WTC11 (cell line): ENCODE measurements at regions not wholly inside any gene's neighbourhood (a gene's known extent, or its start where the extent isn't known, plus 50 kb on each side); places are given as distances from the start of the nearest gene placed in this dataset.

Experiments
- ATAC-seq: fragments of 200-7000 bp; cut with Tn5 transposase; 2 replicates; pipeline ENCODE4 v1.10.0; 2021; ENCODE audit warnings: mild to moderate bottlenecking, moderate library complexity
- CTCF ChIA-PET: fragments of 300-600 bp; sonication (Branson Sonifier 250); formaldehyde crosslinking; loops from one replicate; lab custom pipeline; 2021; ENCODE audit warnings: antibody characterized with exemption; lab: Charles Lee
- POLR2A ChIA-PET: fragments of 350-600 bp; sonication (Branson Sonifier 250); formaldehyde crosslinking; loops from one replicate; lab custom pipeline; 2021; ENCODE audit warnings: antibody characterized with exemption; lab: Charles Lee
- DNase-seq: peaks from one replicate; pipeline ENCODE4 v3.0.0; 2021; ENCODE audit warnings: low spot score
- H3K27ac Mint-ChIP-seq: 2 replicates; pipeline ENCODE4 v1.8.0; 2021; ENCODE audit warnings: mixed read lengths
- H3K27me3 Mint-ChIP-seq: 2 replicates; pipeline ENCODE4 v1.8.0; 2021; ENCODE audit warnings: low read depth, mild to moderate bottlenecking, moderate library complexity, mixed read lengths
- H3K36me3 Mint-ChIP-seq: 2 replicates; pipeline ENCODE4 v1.8.0; 2021; ENCODE audit warnings: mixed read lengths
- H3K4me1 Mint-ChIP-seq: 2 replicates; pipeline ENCODE4 v1.8.0; 2022; ENCODE audit warnings: mixed read lengths
- H3K4me3 Mint-ChIP-seq: 2 replicates; pipeline ENCODE4 v1.8.0; 2021; ENCODE audit warnings: mild to moderate bottlenecking, moderate library complexity, mixed read lengths
- H3K9me3 Mint-ChIP-seq: 2 replicates; pipeline ENCODE4 v1.8.0; 2021; ENCODE audit warnings: mixed read lengths
- ATF1 ChIP-seq: sonication (generic); formaldehyde crosslinking; IDR thresholded peaks from 2 replicates; pipeline ENCODE4 v1.8.1; 2023; ENCODE audit warnings: mild to moderate bottlenecking, moderate library complexity, missing genetic modification reagents
- ATF3 ChIP-seq: sonication (generic); formaldehyde crosslinking; conservative IDR thresholded peaks from 2 replicates; pipeline ENCODE4 v1.8.1; 2022; ENCODE audit warnings: mild to moderate bottlenecking, missing genetic modification reagents
- E2F5 ChIP-seq: sonication (generic); formaldehyde crosslinking; IDR thresholded peaks from 2 replicates; pipeline ENCODE4 v1.8.1; 2022; ENCODE audit warnings: mild to moderate bottlenecking, moderate library complexity, missing genetic modification reagents
- FOXP4 ChIP-seq: sonication (generic); formaldehyde crosslinking; IDR thresholded peaks from 2 replicates; pipeline ENCODE4 v1.8.0; 2022; ENCODE audit warnings: mild to moderate bottlenecking, missing genetic modification reagents
- GTF2I ChIP-seq: fragments of 250-450 bp; sonication (Bioruptor Pico); conservative IDR thresholded peaks from 2 replicates; pipeline ENCODE4 v1.4.0; 2021; ENCODE audit warnings: mild to moderate bottlenecking
- IRF1 ChIP-seq: sonication (generic); formaldehyde crosslinking; IDR thresholded peaks from 2 replicates; pipeline ENCODE4 v1.8.0; 2023; ENCODE audit warnings: missing genetic modification reagents
- IRF2 ChIP-seq: sonication (generic); formaldehyde crosslinking; IDR thresholded peaks from 2 replicates; pipeline ENCODE4 v1.8.0; 2022; ENCODE audit warnings: low read depth, missing genetic modification reagents, borderline replicate concordance
- KAT7 ChIP-seq: sonication (generic); formaldehyde crosslinking; IDR thresholded peaks from 2 replicates; pipeline ENCODE4 v1.8.1; 2023; ENCODE audit warnings: missing genetic modification reagents, mild to moderate bottlenecking, borderline replicate concordance
- MAX ChIP-seq: sonication (generic); formaldehyde crosslinking; IDR thresholded peaks from 2 replicates; pipeline ENCODE4 v1.8.0; 2022; ENCODE audit warnings: mild to moderate bottlenecking, missing genetic modification reagents
- MYBL2 ChIP-seq: sonication (generic); formaldehyde crosslinking; IDR thresholded peaks from 2 replicates; pipeline ENCODE4 v1.8.1; 2023; ENCODE audit warnings: mild to moderate bottlenecking, moderate library complexity, missing genetic modification reagents
- NR2C2 ChIP-seq: sonication (generic); formaldehyde crosslinking; IDR thresholded peaks from 2 replicates; pipeline ENCODE4 v1.8.0; 2022; ENCODE audit warnings: mild to moderate bottlenecking, missing genetic modification reagents
- NR3C1 ChIP-seq: sonication (generic); formaldehyde crosslinking; conservative IDR thresholded peaks from 2 replicates; pipeline ENCODE4 v1.8.1; 2023; ENCODE audit warnings: low read depth, mild to moderate bottlenecking, missing genetic modification reagents
- OVOL2 ChIP-seq: fragments of 250-450 bp; sonication (Bioruptor Pico); IDR thresholded peaks from 2 replicates; pipeline ENCODE4 v1.9.0; 2021; ENCODE audit warnings: mild to moderate bottlenecking, borderline replicate concordance
- PRRX2 ChIP-seq: fragments of 250-450 bp; sonication (Bioruptor Pico); IDR thresholded peaks from 2 replicates; pipeline ENCODE4 v1.8.0; 2021; ENCODE audit warnings: mild to moderate bottlenecking
- SOX15 ChIP-seq: fragments of 250-450 bp; sonication (Bioruptor Pico); IDR thresholded peaks from 2 replicates; pipeline ENCODE4 v1.9.0; 2021; ENCODE audit warnings: mild to moderate bottlenecking
- TCF7 ChIP-seq: sonication (generic); formaldehyde crosslinking; IDR thresholded peaks from 2 replicates; pipeline ENCODE4 v1.8.0; 2022; ENCODE audit warnings: mild to moderate bottlenecking, low read depth, missing genetic modification reagents, moderate library complexity
- ZNF425 ChIP-seq: fragments of 250-450 bp; sonication (Bioruptor Pico); conservative IDR thresholded peaks from 2 replicates; pipeline ENCODE4 v1.9.0; 2021; ENCODE audit warnings: mild to moderate bottlenecking
- ZNF512 ChIP-seq: sonication (generic); formaldehyde crosslinking; IDR thresholded peaks from 2 replicates; pipeline ENCODE4 v1.8.1; 2022; ENCODE audit warnings: missing genetic modification reagents, borderline replicate concordance
- ZNF671 ChIP-seq: fragments of 250-450 bp; sonication (Bioruptor Pico); IDR thresholded peaks from 2 replicates; pipeline ENCODE4 v1.8.0; 2021; ENCODE audit warnings: mild to moderate bottlenecking

GRCh38 chr7:33754933-33755928 lies 150.1 kb upstream of the BMPER start (continued):
- TF ChIP-seq MAX (CRISPR knock-in tag), result no peak
- no peak for TF ChIP-seq IRF1 (CRISPR knock-in tag)
- no peak for TF ChIP-seq MYBL2 (CRISPR knock-in tag)
- no peak for TF ChIP-seq ZNF671 (CRISPR knock-in tag)
- TF ChIP-seq PRRX2 (CRISPR knock-in tag), result no peak

- no peak overlapping the region for H3K27ac Mint-ChIP-seq
- DNase-seq (no peak), ATAC-seq (no peak)
- H3K36me3 Mint-ChIP-seq, result no peaks in the 10 kb centered on the region
- no peak for TF ChIP-seq ATF1
- TF ChIP-seq GTF2I (CRISPR knock-in tag), result no peak
- no peak for TF ChIP-seq SOX15 (CRISPR knock-in tag)
- TF ChIP-seq NR2C2 (CRISPR knock-in tag), result no peak
- no peak for TF ChIP-seq ZNF512 (CRISPR knock-in tag)
- TF ChIP-seq NR3C1, result no peak
- no peak for TF ChIP-seq ATF3 (CRISPR knock-in tag)
- TF ChIP-seq TCF7 (CRISPR knock-in tag), result no peak
- no peak for TF ChIP-seq ZNF425 (CRISPR knock-in tag)
- TF ChIP-seq OVOL2 (CRISPR knock-in tag), result no peak
- TF ChIP-seq FOXP4, result no peak
- TF ChIP-seq IRF2 (CRISPR knock-in tag), result no peak
- no peak for TF ChIP-seq IRF1 (CRISPR knock-in tag)
- no peak for TF ChIP-seq KAT7 (CRISPR knock-in tag)
- no peak for TF ChIP-seq E2F5 (CRISPR knock-in tag)
- ChIA-PET POLR2A (no interaction called here), CTCF (interaction anchor here (2.6 to 3.0 kb wide), 2 partner anchors 49 to 176 kb away, joined by 7 to 19 read pairs; no protein-coding TSS in a partner anchor)
- H3K4me1 Mint-ChIP-seq, result peaks cover 17% of the 10 kb centered on the region
- H3K27me3 Mint-ChIP-seq, result no peaks in the 10 kb centered on the region
- no peak overlapping the region for H3K4me3 Mint-ChIP-seq
- peaks cover 3% of the 10 kb centered on the region; the same call in 1 of the 2 replicates for H3K9me3 Mint-ChIP-seq
These were observed 148.3 kb upstream of the BMPER start for GRCh38 chr7:33757050-33757449.
